ENCODE measurements at regions not wholly inside any gene's neighbourhood (a gene's known extent, or its start where the extent isn't known, plus 50 kb on each side); places are given as distances from the start of the nearest gene placed in this dataset.

DNA sequence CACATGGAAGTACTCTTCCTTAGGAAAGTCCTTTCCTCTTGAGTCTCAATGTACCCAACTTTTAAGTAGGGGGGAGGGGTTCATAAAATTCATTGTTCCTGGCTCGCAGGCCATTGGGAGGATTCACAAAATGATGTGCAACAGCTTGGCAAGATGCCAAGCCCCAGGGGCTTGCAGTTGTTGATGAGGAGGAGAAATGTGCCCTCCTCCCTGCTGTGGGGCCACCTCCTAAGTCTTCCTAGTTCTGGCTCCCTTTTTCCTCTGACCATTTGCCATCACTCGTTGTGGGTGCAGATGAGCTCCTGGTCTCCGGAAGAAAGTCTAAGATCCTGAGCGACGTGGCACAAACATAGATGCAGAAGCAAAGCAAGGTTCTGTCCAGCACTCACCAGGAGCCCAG is 435.4 kb downstream of the EIPR1 start:
- Histone ChIP-seq H3K79me1 (ENCODE audit: low read length) (no peaks in the 10 kb centered on the region), H2BK5ac (ENCODE audit: low read length) (no peak overlapping the region), H3K9ac (ENCODE audit: low read length) (no peak overlapping the region), H3K27me3 (ENCODE audit: insufficient read depth, low read length, poor library complexity) (no peaks in the 10 kb centered on the region), H2BK15ac (replicated peaks; ENCODE audit: low read depth) (no peak overlapping the region), H4K5ac (ENCODE audit: low read length) (no peak overlapping the region), H2AK5ac (ENCODE audit: low read length) (no peak overlapping the region), H3K56ac (ENCODE audit: low read length) (no peak overlapping the region), H4K8ac (ENCODE audit: low read depth, low read length) (no peak overlapping the region), H3K4me1 (ENCODE audit: control insufficient read depth, low read depth, low read length) (no peaks in the 10 kb centered on the region), H3K18ac (ENCODE audit: low read length) (no peak overlapping the region), H3K27ac (ENCODE audit: low read depth, low read length) (no peak overlapping the region), H3K23ac (ENCODE audit: low read length) (no peak overlapping the region), H3K36me3 (ENCODE audit: control insufficient read depth, insufficient read depth, low read length) (no peaks in the 10 kb centered on the region), H3K4ac (ENCODE audit: low read depth, low read length) (no peak overlapping the region), H2BK120ac (ENCODE audit: low read depth, low read length) (no peak overlapping the region), H3K79me2 (ENCODE audit: control insufficient read depth, insufficient read depth, low read length) (no peaks in the 10 kb centered on the region), H3K4me3 (ENCODE audit: low read length) (no peak overlapping the region), H3K4me2 (ENCODE audit: low read length) (no peak overlapping the region)
- no CpG with 5 or more reads among the region's 5 CpGs for WGBS (ENCODE audit: extremely low coverage, insufficient coverage, low lambda C conversion rate)
- no peak for DNase-seq

GRCh38 chr2:2941205-2941604 is 436.4 kb downstream of the EIPR1 start:
- H3K18ac ChIP-seq (ENCODE audit: low read length): no peak overlapping the region
- no peak overlapping the region for H2BK15ac ChIP-seq (replicated peaks; ENCODE audit: low read depth)
- no peaks in the 10 kb centered on the region for H3K36me3 ChIP-seq (ENCODE audit: control insufficient read depth, insufficient read depth, low read length)
- H3K4me3 ChIP-seq (ENCODE audit: low read length): no peak overlapping the region
- no peaks in the 10 kb centered on the region for H3K27me3 ChIP-seq (ENCODE audit: insufficient read depth, low read length, poor library complexity)
- H2BK5ac ChIP-seq (ENCODE audit: low read length): no peak overlapping the region
- no peak overlapping the region for H3K4me2 ChIP-seq (ENCODE audit: low read length)
- H3K4me1 ChIP-seq (ENCODE audit: control insufficient read depth, low read depth, low read length): no peaks in the 10 kb centered on the region
- no peak overlapping the region for H3K27ac ChIP-seq (ENCODE audit: low read depth, low read length)
- no peaks in the 10 kb centered on the region for H3K79me2 ChIP-seq (ENCODE audit: control insufficient read depth, insufficient read depth, low read length)
- H2AK5ac ChIP-seq (ENCODE audit: low read length): no peak overlapping the region
- no peak overlapping the region for H4K8ac ChIP-seq (ENCODE audit: low read depth, low read length)
- DNase-seq: no peak
- no peaks in the 10 kb centered on the region for H3K79me1 ChIP-seq (ENCODE audit: low read length)
- no peak overlapping the region for H4K5ac ChIP-seq (ENCODE audit: low read length)
- H3K23ac ChIP-seq (ENCODE audit: low read length): no peak overlapping the region
- WGBS (ENCODE audit: extremely low coverage, insufficient coverage, low lambda C conversion rate): no CpG with 5 or more reads among the region's 15 CpGs
- no peak overlapping the region for H2BK120ac ChIP-seq (ENCODE audit: low read depth, low read length)
- H3K56ac ChIP-seq (ENCODE audit: low read length): no peak overlapping the region
- no peak overlapping the region for H3K4ac ChIP-seq (ENCODE audit: low read depth, low read length)
- H3K9ac ChIP-seq (ENCODE audit: low read length): no peak overlapping the region

- Histone ChIP-seq H3K23ac (ENCODE audit: low read length) (no peak overlapping the region), H3K4me1 (ENCODE audit: control insufficient read depth, low read depth, low read length) (no peaks in the 10 kb centered on the region), H3K79me1 (ENCODE audit: low read length) (no peaks in the 10 kb centered on the region), H3K27me3 (ENCODE audit: insufficient read depth, low read length, poor library complexity) (no peaks in the 10 kb centered on the region), H2AK5ac (ENCODE audit: low read length) (no peak overlapping the region), H3K56ac (ENCODE audit: low read length) (no peak overlapping the region), H3K27ac (ENCODE audit: low read depth, low read length) (no peak overlapping the region), H2BK15ac (replicated peaks; ENCODE audit: low read depth) (no peak overlapping the region), H4K5ac (ENCODE audit: low read length) (no peak overlapping the region), H2BK5ac (ENCODE audit: low read length) (no peak overlapping the region), H3K4me2 (ENCODE audit: low read length) (no peak overlapping the region), H3K4me3 (ENCODE audit: low read length) (no peak overlapping the region), H2BK120ac (ENCODE audit: low read depth, low read length) (no peak overlapping the region), H4K8ac (ENCODE audit: low read depth, low read length) (no peak overlapping the region), H3K79me2 (ENCODE audit: control insufficient read depth, insufficient read depth, low read length) (no peaks in the 10 kb centered on the region), H3K18ac (ENCODE audit: low read length) (no peak overlapping the region), H3K9ac (ENCODE audit: low read length) (no peak overlapping the region), H3K36me3 (ENCODE audit: control insufficient read depth, insufficient read depth, low read length) (no peaks in the 10 kb centered on the region), H3K4ac (ENCODE audit: low read depth, low read length) (no peak overlapping the region)
- WGBS (ENCODE audit: extremely low coverage, insufficient coverage, low lambda C conversion rate): no CpG with 5 or more reads among the region's 9 CpGs
- DNase-seq: no peak
Observed at GRCh38 chr2:2940702-2941101, 436.9 kb downstream of the EIPR1 start.

- peak overlapping the region; percentile 94 for H3K23ac ChIP-seq (ENCODE audit: low read length)
- no peak overlapping the region for H3K18ac ChIP-seq (ENCODE audit: low read length)
- H3K36me3 ChIP-seq (ENCODE audit: control insufficient read depth, insufficient read depth, low read length): no peaks in the 10 kb centered on the region
- H3K79me2 ChIP-seq (ENCODE audit: control insufficient read depth, insufficient read depth, low read length): no peaks in the 10 kb centered on the region
- DNase-seq: no peak
- no peak overlapping the region for H3K9ac ChIP-seq (ENCODE audit: low read length)
- no peaks in the 10 kb centered on the region for H3K4me1 ChIP-seq (ENCODE audit: control insufficient read depth, low read depth, low read length)
- H3K79me1 ChIP-seq (ENCODE audit: low read length): no peaks in the 10 kb centered on the region
- H4K8ac ChIP-seq (ENCODE audit: low read depth, low read length): no peak overlapping the region
- H2AK5ac ChIP-seq (ENCODE audit: low read length): no peak overlapping the region
- no CpG with 5 or more reads among the region's 10 CpGs for WGBS (ENCODE audit: extremely low coverage, insufficient coverage, low lambda C conversion rate)
- H3K27ac ChIP-seq (ENCODE audit: low read depth, low read length): no peak overlapping the region
- no peak overlapping the region for H3K4me2 ChIP-seq (ENCODE audit: low read length)
- H3K27me3 ChIP-seq (ENCODE audit: insufficient read depth, low read length, poor library complexity): no peaks in the 10 kb centered on the region
- H2BK15ac ChIP-seq (replicated peaks; ENCODE audit: low read depth): no peak overlapping the region
- H3K56ac ChIP-seq (ENCODE audit: low read length): no peak overlapping the region
- H2BK5ac ChIP-seq (ENCODE audit: low read length): no peak overlapping the region
- no peak overlapping the region for H4K5ac ChIP-seq (ENCODE audit: low read length)
- H2BK120ac ChIP-seq (ENCODE audit: low read depth, low read length): no peak overlapping the region
- no peak overlapping the region for H3K4ac ChIP-seq (ENCODE audit: low read depth, low read length)
- no peak overlapping the region for H3K4me3 ChIP-seq (ENCODE audit: low read length)
Observed at GRCh38 chr2:2940061-2940460, 437.6 kb downstream of the EIPR1 start.

DNA sequence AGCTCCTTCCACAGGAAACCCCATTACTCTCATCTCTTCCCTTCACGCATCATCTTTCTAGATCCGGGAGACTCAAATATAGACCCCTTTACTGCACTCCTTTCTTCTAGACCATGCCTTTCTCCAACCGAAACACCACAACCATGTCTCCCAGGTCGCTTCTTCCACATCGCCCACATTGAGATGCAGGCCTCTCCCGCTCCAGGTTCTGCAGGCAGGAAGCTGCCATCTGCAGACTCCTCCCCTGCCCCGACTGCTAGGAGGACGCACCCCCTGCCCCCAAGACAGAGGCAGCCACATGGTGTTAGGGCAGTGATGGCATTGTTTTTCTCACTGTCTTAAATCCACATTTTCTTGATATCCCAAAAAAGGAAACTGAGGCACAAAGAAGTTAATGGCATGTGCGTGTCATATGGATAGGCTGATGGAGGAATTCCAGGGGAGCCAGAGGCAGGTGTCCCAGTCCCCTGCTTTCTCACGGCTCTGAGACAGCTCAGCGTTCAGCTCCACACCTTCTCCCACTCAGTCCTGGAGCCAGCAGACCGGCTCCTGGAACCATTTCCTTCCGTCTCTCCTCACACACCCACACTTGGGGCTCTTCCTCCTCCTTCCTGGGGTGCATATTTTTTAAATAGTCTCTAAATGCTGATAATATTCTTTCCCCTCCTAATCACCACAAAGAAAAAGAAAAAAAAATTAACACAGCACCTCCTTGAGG is 438.4 kb downstream of the EIPR1 start:
- H3K4me1 ChIP-seq (ENCODE audit: control insufficient read depth, low read depth, low read length): no peaks in the 10 kb centered on the region
- no peak overlapping the region for H3K23ac ChIP-seq (ENCODE audit: low read length)
- H3K79me2 ChIP-seq (ENCODE audit: control insufficient read depth, insufficient read depth, low read length): no peaks in the 10 kb centered on the region
- no peaks in the 10 kb centered on the region for H3K27me3 ChIP-seq (ENCODE audit: insufficient read depth, low read length, poor library complexity)
- no peak for DNase-seq
- no peaks in the 10 kb centered on the region for H3K36me3 ChIP-seq (ENCODE audit: control insufficient read depth, insufficient read depth, low read length)
- no peak overlapping the region for H2BK5ac ChIP-seq (ENCODE audit: low read length)
- no peaks in the 10 kb centered on the region for H3K79me1 ChIP-seq (ENCODE audit: low read length)
- no peak overlapping the region for H4K8ac ChIP-seq (ENCODE audit: low read depth, low read length)
- no peak overlapping the region for H3K27ac ChIP-seq (ENCODE audit: low read depth, low read length)
- no peak overlapping the region for H2BK15ac ChIP-seq (replicated peaks; ENCODE audit: low read depth)
- H3K4me2 ChIP-seq (ENCODE audit: low read length): no peak overlapping the region
- no peak overlapping the region for H3K4ac ChIP-seq (ENCODE audit: low read depth, low read length)
- H3K9ac ChIP-seq (ENCODE audit: low read length): no peak overlapping the region
- no peak overlapping the region for H2AK5ac ChIP-seq (ENCODE audit: low read length)
- WGBS (ENCODE audit: extremely low coverage, insufficient coverage, low lambda C conversion rate): no CpG with 5 or more reads among the region's 13 CpGs
- no peak overlapping the region for H4K5ac ChIP-seq (ENCODE audit: low read length)
- H3K56ac ChIP-seq (ENCODE audit: low read length): no peak overlapping the region
- no peak overlapping the region for H2BK120ac ChIP-seq (ENCODE audit: low read depth, low read length)
- H3K18ac ChIP-seq (ENCODE audit: low read length): no peak overlapping the region
- H3K4me3 ChIP-seq (ENCODE audit: low read length): no peak overlapping the region

DNA sequence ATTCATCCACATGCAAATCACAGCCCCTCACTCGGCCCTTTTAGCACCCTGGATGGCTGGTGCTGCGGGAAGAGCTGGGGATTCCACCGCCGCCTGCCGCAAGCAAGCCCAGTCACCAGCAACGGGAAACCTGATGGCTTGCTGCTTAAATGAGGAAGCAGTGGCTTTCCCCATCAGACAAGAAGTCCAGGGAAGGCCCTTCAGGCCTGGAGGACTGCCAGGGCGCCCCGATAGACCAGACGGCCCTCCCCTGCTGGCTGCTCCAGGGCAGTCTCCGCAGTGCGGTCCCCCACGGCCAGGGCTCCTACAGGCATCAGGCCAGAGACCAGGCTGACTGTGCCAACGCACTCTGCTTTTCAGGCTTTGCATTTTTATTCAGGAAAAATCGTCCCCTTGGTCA is 439.1 kb downstream of the EIPR1 start:
- no peak overlapping the region for H3K18ac ChIP-seq (ENCODE audit: low read length)

More for the DNA sequence above, 439.1 kb downstream of the EIPR1 start:
- no CpG with 5 or more reads among the region's 14 CpGs for WGBS (ENCODE audit: extremely low coverage, insufficient coverage, low lambda C conversion rate)
- Histone ChIP-seq H2AK5ac (ENCODE audit: low read length) (no peak overlapping the region), H3K27ac (ENCODE audit: low read depth, low read length) (no peak overlapping the region), H3K36me3 (ENCODE audit: control insufficient read depth, insufficient read depth, low read length) (no peaks in the 10 kb centered on the region), H3K79me2 (ENCODE audit: control insufficient read depth, insufficient read depth, low read length) (no peaks in the 10 kb centered on the region), H3K23ac (ENCODE audit: low read length) (no peak overlapping the region), H3K4me3 (ENCODE audit: low read length) (no peak overlapping the region), H3K9ac (ENCODE audit: low read length) (no peak overlapping the region), H4K5ac (ENCODE audit: low read length) (no peak overlapping the region), H4K8ac (ENCODE audit: low read depth, low read length) (no peak overlapping the region), H3K4ac (ENCODE audit: low read depth, low read length) (no peak overlapping the region), H2BK15ac (replicated peaks; ENCODE audit: low read depth) (no peak overlapping the region), H2BK120ac (ENCODE audit: low read depth, low read length) (no peak overlapping the region), H3K27me3 (ENCODE audit: insufficient read depth, low read length, poor library complexity) (no peaks in the 10 kb centered on the region), H3K79me1 (ENCODE audit: low read length) (no peaks in the 10 kb centered on the region), H3K56ac (ENCODE audit: low read length) (no peak overlapping the region), H3K4me2 (ENCODE audit: low read length) (no peak overlapping the region), H2BK5ac (ENCODE audit: low read length) (no peak overlapping the region), H3K4me1 (ENCODE audit: control insufficient read depth, low read depth, low read length) (no peaks in the 10 kb centered on the region)
- no peak for DNase-seq

All from mesendoderm (in vitro differentiated cells).